ENCODE measurements at regions not wholly inside any gene's neighbourhood (a gene's known extent, or its start where the extent isn't known, plus 50 kb on each side); places are given as distances from the start of the nearest gene placed in this dataset.
"Not testable (repeated sequence)": the region's sequence is repeated elsewhere in the genome, so short reads cannot be mapped to it uniquely, and the experiment has no call there.

DNA sequence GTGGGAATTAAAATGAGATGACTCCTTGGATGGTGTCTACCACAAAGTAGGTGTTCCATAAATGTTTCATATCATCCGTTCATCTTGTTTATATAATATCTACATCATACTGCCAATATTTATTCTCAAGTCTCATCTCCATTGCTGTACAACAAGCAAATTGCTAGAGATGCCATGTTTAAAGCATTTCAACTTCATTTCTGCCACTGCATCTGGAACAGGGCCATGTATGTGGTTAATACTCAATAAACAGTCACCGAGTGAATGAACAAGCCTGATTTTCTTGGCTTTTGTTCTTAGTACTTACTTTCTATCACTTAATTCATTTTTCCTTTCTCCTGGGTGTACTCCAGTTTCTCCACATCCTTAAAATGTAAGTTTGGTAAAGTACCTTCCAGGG, 107.6 kb downstream of the KCNJ2 start:
- DNase-seq: no peak
- H3K27me3 ChIP-seq (replicated peaks; ENCODE audit: control insufficient read depth, insufficient read depth, low read length, poor library complexity, severe bottlenecking): no peaks in the 10 kb centered on the region

DNA sequence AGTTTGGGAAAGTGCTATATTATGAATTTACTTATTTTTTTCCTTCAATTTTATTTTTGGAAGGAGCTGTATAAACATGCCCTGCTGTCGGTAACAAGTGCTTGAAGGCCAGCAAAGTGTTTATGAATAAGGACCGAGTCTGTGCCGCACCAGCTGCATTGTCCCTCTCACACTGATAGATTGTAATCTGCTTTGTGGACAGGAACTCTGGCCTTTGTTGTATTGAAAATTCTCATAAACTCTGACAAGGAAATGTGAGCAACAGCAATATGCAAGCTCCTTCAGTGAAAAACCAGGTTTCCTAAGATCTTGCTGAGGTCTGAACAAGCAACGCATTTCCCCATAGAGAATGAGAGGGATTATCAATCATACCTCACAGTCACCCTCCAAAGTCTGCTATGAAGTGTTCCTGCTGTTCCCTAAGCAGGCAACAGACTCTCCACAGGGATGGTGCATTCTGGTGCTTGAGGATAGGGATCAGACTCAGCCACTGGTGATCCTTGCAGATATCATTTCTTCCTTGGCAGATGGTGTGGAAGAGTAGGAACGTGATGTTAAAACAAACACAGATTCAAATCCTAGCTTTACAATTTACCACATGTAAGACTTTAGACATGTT, 109.6 kb downstream of the KCNJ2 start:
- Histone ChIP-seq H3K4me1 (ENCODE audit: control insufficient read depth, insufficient read depth, low read length, poor library complexity, severe bottlenecking) (no peaks in the 10 kb centered on the region), H3K9me3 (ENCODE audit: control insufficient read depth, low read length) (no peaks in the 10 kb centered on the region), H3K27me3 (replicated peaks; ENCODE audit: control insufficient read depth, insufficient read depth, low read length, poor library complexity, severe bottlenecking) (no peaks in the 10 kb centered on the region), H3K27ac (ENCODE audit: insufficient read depth, low read length, poor library complexity, severe bottlenecking) (no peak overlapping the region), H3K36me3 (ENCODE audit: control insufficient read depth, insufficient read depth, low read length) (no peaks in the 10 kb centered on the region), H3K4me3 (ENCODE audit: insufficient read depth, low read depth, low read length, poor library complexity, severe bottlenecking) (no peak overlapping the region)
- no peak for DNase-seq

More for the DNA sequence above, 107.6 kb downstream of the KCNJ2 start:
- no peak overlapping the region for H3K4me3 ChIP-seq (ENCODE audit: insufficient read depth, low read depth, low read length, poor library complexity, severe bottlenecking)
- no peaks in the 10 kb centered on the region for H3K36me3 ChIP-seq (ENCODE audit: control insufficient read depth, insufficient read depth, low read length)
- H3K27ac ChIP-seq (ENCODE audit: insufficient read depth, low read length, poor library complexity, severe bottlenecking): no peak overlapping the region
- H3K9me3 ChIP-seq (ENCODE audit: control insufficient read depth, low read length): no peaks in the 10 kb centered on the region
- H3K4me1 ChIP-seq (ENCODE audit: control insufficient read depth, insufficient read depth, low read length, poor library complexity, severe bottlenecking): no peaks in the 10 kb centered on the region

DNA sequence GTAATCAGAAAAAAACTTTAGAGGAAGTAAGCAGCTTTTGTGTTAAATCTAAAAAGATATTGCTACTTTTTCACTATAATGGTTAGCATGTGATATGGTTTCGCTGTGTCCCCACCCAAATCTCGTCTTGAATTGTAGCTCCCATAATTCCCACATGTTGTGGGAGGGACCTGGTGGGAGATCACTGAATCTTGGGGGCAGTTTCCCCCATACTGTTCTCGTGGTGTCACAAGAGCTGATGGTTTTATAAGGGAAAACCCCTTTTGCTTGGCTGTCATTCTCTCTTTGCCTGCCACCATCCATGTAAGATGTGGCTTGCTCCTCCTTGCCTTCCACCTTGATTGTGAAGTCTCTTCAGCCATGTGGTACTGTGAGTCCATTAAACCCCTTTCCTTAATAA, 117.1 kb downstream of the KCNJ2 start:
- Histone ChIP-seq H3K36me3 (ENCODE audit: control insufficient read depth, insufficient read depth, low read length) (no peaks in the 10 kb centered on the region), H3K4me1 (ENCODE audit: control insufficient read depth, insufficient read depth, low read length, poor library complexity, severe bottlenecking) (no peaks in the 10 kb centered on the region), H3K4me3 (ENCODE audit: insufficient read depth, low read depth, low read length, poor library complexity, severe bottlenecking) (no peak overlapping the region), H3K27me3 (replicated peaks; ENCODE audit: control insufficient read depth, insufficient read depth, low read length, poor library complexity, severe bottlenecking) (no peaks in the 10 kb centered on the region), H3K27ac (ENCODE audit: insufficient read depth, low read length, poor library complexity, severe bottlenecking) (no peak overlapping the region), H3K9me3 (ENCODE audit: control insufficient read depth, low read length) (no peaks in the 10 kb centered on the region)
- no peak for DNase-seq

- Histone ChIP-seq H3K27me3 (replicated peaks; ENCODE audit: control insufficient read depth, insufficient read depth, low read length, poor library complexity, severe bottlenecking) (no peaks in the 10 kb centered on the region), H3K9me3 (ENCODE audit: control insufficient read depth, low read length) (no peaks in the 10 kb centered on the region), H3K4me1 (ENCODE audit: control insufficient read depth, insufficient read depth, low read length, poor library complexity, severe bottlenecking) (no peaks in the 10 kb centered on the region), H3K4me3 (ENCODE audit: insufficient read depth, low read depth, low read length, poor library complexity, severe bottlenecking) (no peak overlapping the region), H3K36me3 (ENCODE audit: control insufficient read depth, insufficient read depth, low read length) (no peaks in the 10 kb centered on the region), H3K27ac (ENCODE audit: insufficient read depth, low read length, poor library complexity, severe bottlenecking) (no peak overlapping the region)
- no peak for DNase-seq
Observed at GRCh38 chr17:70288540-70289290, 119.4 kb downstream of the KCNJ2 start.

GRCh38 chr17:70290770-70291169, 121.4 kb downstream of the KCNJ2 start:
- Histone ChIP-seq H3K9me3 (ENCODE audit: control insufficient read depth, low read length) (no peaks in the 10 kb centered on the region), H3K4me1 (ENCODE audit: control insufficient read depth, insufficient read depth, low read length, poor library complexity, severe bottlenecking) (no peaks in the 10 kb centered on the region), H3K27me3 (replicated peaks; ENCODE audit: control insufficient read depth, insufficient read depth, low read length, poor library complexity, severe bottlenecking) (no peaks in the 10 kb centered on the region)

DNA sequence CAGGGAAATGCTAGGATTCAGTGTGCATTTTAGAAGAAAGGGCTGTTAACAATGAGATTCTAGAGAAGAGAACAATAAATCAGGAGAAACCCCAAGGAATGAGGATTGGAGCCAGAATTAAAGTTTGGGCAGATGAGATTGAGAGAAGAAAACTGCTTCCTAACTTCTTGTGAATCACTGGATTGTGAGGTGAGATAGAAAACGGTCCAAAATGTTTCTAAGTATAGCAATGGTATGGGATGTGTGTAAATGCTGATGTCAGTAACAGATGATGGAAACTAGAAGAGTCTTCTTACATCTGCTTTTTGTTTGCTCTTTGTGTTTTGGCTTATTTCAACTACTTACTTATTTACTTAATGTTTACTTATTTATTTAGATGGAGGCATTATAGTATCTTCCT, 123.0 kb downstream of the KCNJ2 start:
- Histone ChIP-seq H3K4me1 (ENCODE audit: control insufficient read depth, insufficient read depth, low read length, poor library complexity, severe bottlenecking) (no peaks in the 10 kb centered on the region), H3K27ac (ENCODE audit: insufficient read depth, low read length, poor library complexity, severe bottlenecking) (no peak overlapping the region), H3K4me3 (ENCODE audit: insufficient read depth, low read depth, low read length, poor library complexity, severe bottlenecking) (no peak overlapping the region), H3K27me3 (replicated peaks; ENCODE audit: control insufficient read depth, insufficient read depth, low read length, poor library complexity, severe bottlenecking) (no peaks in the 10 kb centered on the region), H3K36me3 (ENCODE audit: control insufficient read depth, insufficient read depth, low read length) (no peaks in the 10 kb centered on the region), H3K9me3 (ENCODE audit: control insufficient read depth, low read length) (no peaks in the 10 kb centered on the region)
- no peak for DNase-seq

More at GRCh38 chr17:70290770-70291169, 121.4 kb downstream of the KCNJ2 start:
- H3K4me3 ChIP-seq (ENCODE audit: insufficient read depth, low read depth, low read length, poor library complexity, severe bottlenecking): no peak overlapping the region
- no peak overlapping the region for H3K27ac ChIP-seq (ENCODE audit: insufficient read depth, low read length, poor library complexity, severe bottlenecking)
- no peaks in the 10 kb centered on the region for H3K36me3 ChIP-seq (ENCODE audit: control insufficient read depth, insufficient read depth, low read length)
- DNase-seq: no peak

- not testable (repeated sequence) for H3K27me3 ChIP-seq (replicated peaks; ENCODE audit: control insufficient read depth, insufficient read depth, low read length, poor library complexity, severe bottlenecking); H3K27ac ChIP-seq (ENCODE audit: insufficient read depth, low read length, poor library complexity, severe bottlenecking); DNase-seq; H3K36me3 ChIP-seq (ENCODE audit: control insufficient read depth, insufficient read depth, low read length); H3K9me3 ChIP-seq (ENCODE audit: control insufficient read depth, low read length); H3K4me3 ChIP-seq (ENCODE audit: insufficient read depth, low read depth, low read length, poor library complexity, severe bottlenecking); H3K4me1 ChIP-seq (ENCODE audit: control insufficient read depth, insufficient read depth, low read length, poor library complexity, severe bottlenecking)
Observed at GRCh38 chr17:70293564-70294310, 124.4 kb downstream of the KCNJ2 start.

- H3K27me3 ChIP-seq (replicated peaks; ENCODE audit: control insufficient read depth, insufficient read depth, low read length, poor library complexity, severe bottlenecking): no peaks in the 10 kb centered on the region
- DNase-seq: no peak
- no peaks in the 10 kb centered on the region for H3K4me1 ChIP-seq (ENCODE audit: control insufficient read depth, insufficient read depth, low read length, poor library complexity, severe bottlenecking)
- no peak overlapping the region for H3K4me3 ChIP-seq (ENCODE audit: insufficient read depth, low read depth, low read length, poor library complexity, severe bottlenecking)
- H3K36me3 ChIP-seq (ENCODE audit: control insufficient read depth, insufficient read depth, low read length): no peaks in the 10 kb centered on the region
- no peaks in the 10 kb centered on the region for H3K9me3 ChIP-seq (ENCODE audit: control insufficient read depth, low read length)
- no peak overlapping the region for H3K27ac ChIP-seq (ENCODE audit: insufficient read depth, low read length, poor library complexity, severe bottlenecking)
Observed at GRCh38 chr17:70295329-70295728, 126.0 kb downstream of the KCNJ2 start.

DNA sequence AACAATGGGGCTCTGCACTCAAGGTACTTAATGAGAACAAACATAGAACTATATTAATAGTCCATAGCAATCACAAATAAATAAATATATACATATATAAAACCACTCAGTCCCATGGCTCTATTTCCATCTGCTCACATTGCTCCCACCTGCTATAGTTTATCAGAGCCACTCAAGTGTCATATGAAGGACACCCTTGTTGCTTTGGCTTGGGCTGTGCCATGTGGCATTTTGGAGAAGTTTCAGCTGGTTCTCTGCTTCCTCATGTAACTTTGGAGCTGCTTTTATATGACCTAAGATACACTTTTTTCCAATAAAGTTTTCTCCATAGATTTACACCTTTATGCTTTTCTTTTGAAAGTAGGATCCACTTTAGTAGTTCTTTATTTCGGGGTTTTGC, 126.4 kb downstream of the KCNJ2 start:
- DNase-seq: no peak
- no peak overlapping the region for H3K27ac ChIP-seq (ENCODE audit: insufficient read depth, low read length, poor library complexity, severe bottlenecking)

DNA sequence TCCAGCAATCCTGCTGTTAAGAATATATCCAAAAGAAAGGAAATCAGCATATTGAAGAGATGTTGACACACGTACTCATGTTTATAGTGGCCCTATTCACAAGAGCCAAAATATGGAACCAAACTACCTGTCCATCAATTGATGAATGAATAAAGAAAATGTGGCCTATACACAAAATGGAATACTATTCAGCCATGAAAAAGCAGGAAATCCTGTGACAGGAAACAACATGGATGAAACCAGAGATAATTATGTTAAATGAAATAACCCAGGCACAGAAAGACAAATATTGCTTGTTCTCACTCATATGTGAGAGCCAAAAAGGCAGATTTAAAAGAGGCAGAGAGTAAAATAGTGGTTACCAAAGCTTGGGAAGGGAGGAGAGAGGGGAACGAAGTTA, 127.1 kb downstream of the KCNJ2 start:
- no peaks in the 10 kb centered on the region for H3K27me3 ChIP-seq (replicated peaks; ENCODE audit: control insufficient read depth, insufficient read depth, low read length, poor library complexity, severe bottlenecking)
- no peaks in the 10 kb centered on the region for H3K36me3 ChIP-seq (ENCODE audit: control insufficient read depth, insufficient read depth, low read length)
- H3K9me3 ChIP-seq (ENCODE audit: control insufficient read depth, low read length): no peaks in the 10 kb centered on the region
- H3K4me1 ChIP-seq (ENCODE audit: control insufficient read depth, insufficient read depth, low read length, poor library complexity, severe bottlenecking): no peaks in the 10 kb centered on the region
- DNase-seq: no peak
- H3K27ac ChIP-seq (ENCODE audit: insufficient read depth, low read length, poor library complexity, severe bottlenecking): no peak overlapping the region
- no peak overlapping the region for H3K4me3 ChIP-seq (ENCODE audit: insufficient read depth, low read depth, low read length, poor library complexity, severe bottlenecking)

More for the DNA sequence above, 126.4 kb downstream of the KCNJ2 start:
- Histone ChIP-seq H3K36me3 (ENCODE audit: control insufficient read depth, insufficient read depth, low read length) (no peaks in the 10 kb centered on the region), H3K4me1 (ENCODE audit: control insufficient read depth, insufficient read depth, low read length, poor library complexity, severe bottlenecking) (no peaks in the 10 kb centered on the region), H3K9me3 (ENCODE audit: control insufficient read depth, low read length) (no peaks in the 10 kb centered on the region), H3K4me3 (ENCODE audit: insufficient read depth, low read depth, low read length, poor library complexity, severe bottlenecking) (no peak overlapping the region), H3K27me3 (replicated peaks; ENCODE audit: control insufficient read depth, insufficient read depth, low read length, poor library complexity, severe bottlenecking) (no peaks in the 10 kb centered on the region)
